Endothelial cell (in vitro differentiated cells): ENCODE measurements at regions not wholly inside any gene's neighbourhood (a gene's known extent, or its start where the extent isn't known, plus 50 kb on each side); places are given as distances from the start of the nearest gene placed in this dataset.

Source experiments
- DNase-seq: peaks from one replicate; pipeline ENCODE4 v3.0.0; 2021; ENCODE audit warnings: low spot score
- H3K27ac Mint-ChIP-seq: one replicate; pipeline ENCODE4 v1.8.0; 2021; ENCODE audit warnings: mixed read lengths, inconsistent platforms; ENCODE audit not compliant: unreplicated experiment
- H3K27me3 Mint-ChIP-seq: one replicate; pipeline ENCODE4 v1.8.0; 2021; ENCODE audit warnings: mild to moderate bottlenecking, moderate library complexity, mixed read lengths, inconsistent platforms; ENCODE audit not compliant: unreplicated experiment
- H3K36me3 Mint-ChIP-seq: one replicate; pipeline ENCODE4 v1.8.0; 2021; ENCODE audit warnings: mild to moderate bottlenecking, low read depth, mixed read lengths, inconsistent platforms; ENCODE audit not compliant: unreplicated experiment
- H3K4me1 Mint-ChIP-seq: one replicate; pipeline ENCODE4 v1.8.0; 2021; ENCODE audit warnings: mild to moderate bottlenecking, mixed read lengths, inconsistent platforms; ENCODE audit not compliant: unreplicated experiment
- H3K4me3 Mint-ChIP-seq: one replicate; pipeline ENCODE4 v1.8.0; 2021; ENCODE audit warnings: mild to moderate bottlenecking, mixed read lengths, inconsistent platforms; ENCODE audit not compliant: unreplicated experiment
- H3K9me3 Mint-ChIP-seq: one replicate; pipeline ENCODE4 v1.8.0; 2021; ENCODE audit warnings: mixed read lengths, inconsistent platforms; ENCODE audit not compliant: unreplicated experiment
- TF ChIP-seq, protein P1 (sequence below): fragments of 200-600 bp; sonication (generic); IDR thresholded peaks from one replicate; pipeline ENCODE4 v1.5.0; 2021; ENCODE audit warnings: antibody characterized with exemption; ENCODE audit not compliant: unreplicated experiment

DNA sequence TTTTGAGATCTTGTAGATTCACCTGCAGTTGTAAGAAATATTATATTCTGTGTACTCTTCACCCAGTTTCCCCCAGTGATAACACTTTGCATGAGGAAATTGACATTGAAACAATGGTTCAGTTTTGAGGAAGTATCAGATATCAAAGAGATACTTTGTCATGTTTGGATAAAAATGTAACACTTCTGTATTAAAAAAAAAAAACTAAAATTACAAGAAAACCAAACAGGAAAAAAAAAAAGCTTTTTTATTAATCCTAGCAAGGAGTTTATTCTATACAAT lies 204.0 kb downstream of the ARL4C start:
- Mint-ChIP-seq H3K4me3 (no peak overlapping the region), H3K27ac (no peak overlapping the region), H3K9me3 (no peaks in the 10 kb centered on the region), H3K36me3 (no peaks in the 10 kb centered on the region), H3K27me3 (peaks cover 3% of the 10 kb centered on the region), H3K4me1 (peaks cover 5% of the 10 kb centered on the region)
- TF ChIP-seq, protein P1, sequence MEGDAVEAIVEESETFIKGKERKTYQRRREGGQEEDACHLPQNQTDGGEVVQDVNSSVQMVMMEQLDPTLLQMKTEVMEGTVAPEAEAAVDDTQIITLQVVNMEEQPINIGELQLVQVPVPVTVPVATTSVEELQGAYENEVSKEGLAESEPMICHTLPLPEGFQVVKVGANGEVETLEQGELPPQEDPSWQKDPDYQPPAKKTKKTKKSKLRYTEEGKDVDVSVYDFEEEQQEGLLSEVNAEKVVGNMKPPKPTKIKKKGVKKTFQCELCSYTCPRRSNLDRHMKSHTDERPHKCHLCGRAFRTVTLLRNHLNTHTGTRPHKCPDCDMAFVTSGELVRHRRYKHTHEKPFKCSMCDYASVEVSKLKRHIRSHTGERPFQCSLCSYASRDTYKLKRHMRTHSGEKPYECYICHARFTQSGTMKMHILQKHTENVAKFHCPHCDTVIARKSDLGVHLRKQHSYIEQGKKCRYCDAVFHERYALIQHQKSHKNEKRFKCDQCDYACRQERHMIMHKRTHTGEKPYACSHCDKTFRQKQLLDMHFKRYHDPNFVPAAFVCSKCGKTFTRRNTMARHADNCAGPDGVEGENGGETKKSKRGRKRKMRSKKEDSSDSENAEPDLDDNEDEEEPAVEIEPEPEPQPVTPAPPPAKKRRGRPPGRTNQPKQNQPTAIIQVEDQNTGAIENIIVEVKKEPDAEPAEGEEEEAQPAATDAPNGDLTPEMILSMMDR = no peak
- DNase-seq = no peak

DNA sequence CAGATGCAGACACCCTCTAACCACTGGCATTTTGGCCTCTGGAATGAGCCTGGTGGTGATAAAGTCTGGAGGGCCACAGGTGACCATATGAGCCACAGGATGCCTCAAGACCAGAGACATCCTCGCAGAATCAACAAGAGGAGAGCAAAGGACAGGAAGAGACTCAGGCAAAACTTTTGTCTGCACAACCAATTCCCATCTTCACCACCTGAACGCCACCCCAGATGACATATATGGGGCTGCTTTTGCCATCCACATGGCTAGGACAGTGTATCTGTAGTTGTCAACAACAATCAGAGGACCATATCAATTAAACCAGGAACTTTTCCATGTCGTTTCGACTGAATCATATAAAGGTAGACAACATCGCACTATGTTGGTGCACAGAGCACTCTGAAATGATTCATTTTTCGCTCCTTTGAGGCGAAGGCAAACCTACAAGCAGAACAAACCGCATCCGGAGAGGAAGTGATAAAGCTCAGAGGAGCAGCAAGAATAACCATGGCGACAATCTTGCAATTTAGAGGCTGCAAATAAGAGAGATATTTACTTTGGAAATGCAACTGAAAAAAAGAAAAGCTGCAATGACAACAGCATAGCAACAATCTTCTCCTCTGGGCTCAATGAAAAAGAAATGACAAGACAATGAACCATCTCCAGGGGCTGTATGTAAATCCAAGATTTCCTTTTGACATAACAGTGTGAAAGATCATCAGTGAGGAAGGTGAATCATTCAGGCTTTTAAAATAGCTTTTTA lies 204.5 kb downstream of the ARL4C start:
- H3K36me3 Mint-ChIP-seq = no peaks in the 10 kb centered on the region
- peaks cover 5% of the 10 kb centered on the region for H3K4me1 Mint-ChIP-seq
- TF ChIP-seq, protein P1 = no peak
- H3K27ac Mint-ChIP-seq = no peak overlapping the region
- H3K9me3 Mint-ChIP-seq = no peaks in the 10 kb centered on the region
- no peak overlapping the region for H3K4me3 Mint-ChIP-seq
- peaks cover 3% of the 10 kb centered on the region for H3K27me3 Mint-ChIP-seq
- DNase-seq = no peak

DNA sequence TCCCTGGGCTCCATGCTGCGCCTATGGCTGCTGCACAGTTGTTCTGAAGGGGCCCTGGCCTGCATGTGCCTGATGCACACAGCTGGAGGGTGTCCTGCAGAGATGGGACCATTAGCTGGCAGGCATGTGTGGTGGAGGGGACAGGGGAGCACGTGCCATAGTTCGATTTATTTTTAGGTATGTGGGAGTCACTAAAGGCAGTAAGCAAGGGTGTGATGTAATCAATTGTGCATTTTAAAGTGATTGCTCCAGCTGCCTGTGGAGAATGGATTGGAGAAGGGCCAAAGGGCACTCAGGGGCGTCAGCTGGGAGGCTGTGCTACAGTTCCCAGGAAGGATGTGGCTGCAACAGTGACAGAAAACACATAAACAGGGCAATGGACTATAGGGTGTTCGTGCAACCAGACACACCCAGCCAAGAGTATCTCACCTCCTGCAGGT lies 205.1 kb downstream of the ARL4C start:
- Mint-ChIP-seq H3K4me3 (no peak overlapping the region), H3K4me1 (peaks cover 5% of the 10 kb centered on the region), H3K9me3 (no peaks in the 10 kb centered on the region), H3K27me3 (peaks cover 3% of the 10 kb centered on the region), H3K36me3 (no peaks in the 10 kb centered on the region), H3K27ac (no peak overlapping the region)
- DNase-seq = no peak
- TF ChIP-seq, protein P1 = no peak

DNA sequence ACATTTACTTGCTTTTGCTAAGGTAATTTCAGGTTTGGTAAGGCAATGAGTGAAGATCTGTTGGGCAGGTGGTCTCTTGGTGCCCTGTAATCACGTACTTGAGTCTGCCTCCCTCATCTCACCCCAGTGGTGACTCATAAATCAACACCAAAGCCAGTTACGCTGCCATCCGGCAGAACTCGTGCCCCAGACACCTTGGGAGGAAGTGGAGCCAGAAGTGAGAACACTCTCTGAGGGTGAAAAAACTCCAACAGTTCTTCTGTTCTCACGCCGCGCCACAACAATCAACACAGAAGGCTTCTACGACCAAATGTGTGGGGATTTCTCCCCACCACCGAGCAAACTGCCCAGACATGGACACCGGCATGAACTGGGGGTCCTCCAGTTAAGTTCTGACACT lies 206.2 kb downstream of the ARL4C start:
- no peaks in the 10 kb centered on the region for H3K36me3 Mint-ChIP-seq
- H3K27ac Mint-ChIP-seq = no peak overlapping the region
- H3K9me3 Mint-ChIP-seq = no peaks in the 10 kb centered on the region
- DNase-seq = no peak
- H3K4me3 Mint-ChIP-seq = no peak overlapping the region
- H3K27me3 Mint-ChIP-seq = peaks cover 3% of the 10 kb centered on the region
- H3K4me1 Mint-ChIP-seq = peaks cover 5% of the 10 kb centered on the region
- TF ChIP-seq, protein P1 = no peak

GRCh38 chr2:234289834-234290590 lies 206.9 kb downstream of the ARL4C start:
- no peaks in the 10 kb centered on the region for H3K9me3 Mint-ChIP-seq
- H3K36me3 Mint-ChIP-seq = no peaks in the 10 kb centered on the region
- TF ChIP-seq, protein P1 = no peak
- H3K27me3 Mint-ChIP-seq = peaks cover 3% of the 10 kb centered on the region
- no peak for DNase-seq
- H3K27ac Mint-ChIP-seq = no peak overlapping the region
- H3K4me1 Mint-ChIP-seq = peaks cover 5% of the 10 kb centered on the region
- H3K4me3 Mint-ChIP-seq = no peak overlapping the region
